Transverse colon (tissue), 4 donors: ENCODE measurements at regions not wholly inside any gene's neighbourhood (a gene's known extent, or its start where the extent isn't known, plus 50 kb on each side); places are given as distances from the start of the nearest gene placed in this dataset.

Experiments
- POLR2A ChIP-seq: fragments of 450-650 bp; IDR thresholded peaks from one replicate; pipeline ENCODE4 v1.6.1; 2016; ENCODE audit warnings: antibody characterized with exemption, mild to moderate bottlenecking, moderate library complexity
- POLR2AphosphoS5 ChIP-seq, 3 donors: sonication (generic); formaldehyde crosslinking; IDR thresholded peaks; one replicate each; pipeline ENCODE4 v1.6.1; 2016; ENCODE audit warnings: antibody characterized with exemption in 3 of 3
- TF ChIP-seq, protein P1 (sequence below), 5 experiments: fragments of 200-600 bp in 3 of 5; fragments of 450-650 bp in 2 of 5; sonication (generic) in 3 of 5; IDR thresholded peaks; 1 replicate in 2 of 5; 2 replicates in 3 of 5; pipeline ENCODE4 v1.5.1; 2016 to 2017; ENCODE audit warnings: antibody characterized with exemption in 5 of 5, inconsistent platforms in 3 of 5, mild to moderate bottlenecking in 2 of 5, moderate library complexity in 1 of 5

DNA sequence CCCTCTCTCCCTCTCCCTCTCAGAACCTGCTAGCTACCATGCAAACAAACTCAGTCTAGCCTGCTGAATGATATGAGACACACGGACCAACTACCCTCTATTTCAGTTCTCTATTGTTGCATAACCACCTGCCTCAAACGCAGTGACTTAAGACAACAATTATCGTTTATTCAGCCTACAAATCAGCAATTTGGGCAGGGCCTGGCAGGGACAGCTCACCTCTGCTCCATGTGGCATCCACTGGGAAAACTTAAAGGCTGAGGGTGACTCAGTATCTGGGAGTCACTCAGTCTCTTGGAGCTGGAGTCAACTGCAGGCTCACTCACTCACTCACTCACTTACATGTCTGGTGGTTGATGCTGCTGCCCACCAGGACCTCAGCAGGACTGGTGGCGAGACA, 121.3 kb downstream of the SEC16B start:
- TF ChIP-seq POLR2A = no peak
- TF ChIP-seq, protein P1, sequence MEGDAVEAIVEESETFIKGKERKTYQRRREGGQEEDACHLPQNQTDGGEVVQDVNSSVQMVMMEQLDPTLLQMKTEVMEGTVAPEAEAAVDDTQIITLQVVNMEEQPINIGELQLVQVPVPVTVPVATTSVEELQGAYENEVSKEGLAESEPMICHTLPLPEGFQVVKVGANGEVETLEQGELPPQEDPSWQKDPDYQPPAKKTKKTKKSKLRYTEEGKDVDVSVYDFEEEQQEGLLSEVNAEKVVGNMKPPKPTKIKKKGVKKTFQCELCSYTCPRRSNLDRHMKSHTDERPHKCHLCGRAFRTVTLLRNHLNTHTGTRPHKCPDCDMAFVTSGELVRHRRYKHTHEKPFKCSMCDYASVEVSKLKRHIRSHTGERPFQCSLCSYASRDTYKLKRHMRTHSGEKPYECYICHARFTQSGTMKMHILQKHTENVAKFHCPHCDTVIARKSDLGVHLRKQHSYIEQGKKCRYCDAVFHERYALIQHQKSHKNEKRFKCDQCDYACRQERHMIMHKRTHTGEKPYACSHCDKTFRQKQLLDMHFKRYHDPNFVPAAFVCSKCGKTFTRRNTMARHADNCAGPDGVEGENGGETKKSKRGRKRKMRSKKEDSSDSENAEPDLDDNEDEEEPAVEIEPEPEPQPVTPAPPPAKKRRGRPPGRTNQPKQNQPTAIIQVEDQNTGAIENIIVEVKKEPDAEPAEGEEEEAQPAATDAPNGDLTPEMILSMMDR (IDR thresholded peaks at IDR 0.05) = no peak
- TF ChIP-seq POLR2AphosphoS5 (IDR thresholded peaks at IDR 0.05) = no peak
